ENCODE measurements at regions not wholly inside any gene's neighbourhood (a gene's known extent, or its start where the extent isn't known, plus 50 kb on each side); places are given as distances from the start of the nearest gene placed in this dataset.

DNA sequence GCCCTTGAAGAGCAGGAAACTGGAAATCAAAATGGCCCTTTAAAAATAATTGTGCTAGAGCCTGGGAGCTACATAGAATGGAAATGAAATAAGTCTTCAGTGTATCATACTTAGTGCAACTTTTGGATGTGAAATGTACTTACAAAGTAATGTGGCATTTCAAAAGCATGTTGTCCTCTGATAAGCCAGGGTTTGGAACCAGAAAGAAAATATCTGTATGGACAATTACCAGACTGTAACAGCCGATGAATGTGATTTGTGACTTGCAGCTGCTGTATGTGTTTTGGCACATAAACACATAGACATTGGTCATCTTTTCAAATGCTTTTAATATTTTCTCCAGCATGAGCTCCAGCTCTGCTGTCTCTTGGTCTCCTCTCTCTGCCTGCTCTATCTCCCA, 546.4 kb downstream of the OMA1 start:
- TF ChIP-seq, protein P1, sequence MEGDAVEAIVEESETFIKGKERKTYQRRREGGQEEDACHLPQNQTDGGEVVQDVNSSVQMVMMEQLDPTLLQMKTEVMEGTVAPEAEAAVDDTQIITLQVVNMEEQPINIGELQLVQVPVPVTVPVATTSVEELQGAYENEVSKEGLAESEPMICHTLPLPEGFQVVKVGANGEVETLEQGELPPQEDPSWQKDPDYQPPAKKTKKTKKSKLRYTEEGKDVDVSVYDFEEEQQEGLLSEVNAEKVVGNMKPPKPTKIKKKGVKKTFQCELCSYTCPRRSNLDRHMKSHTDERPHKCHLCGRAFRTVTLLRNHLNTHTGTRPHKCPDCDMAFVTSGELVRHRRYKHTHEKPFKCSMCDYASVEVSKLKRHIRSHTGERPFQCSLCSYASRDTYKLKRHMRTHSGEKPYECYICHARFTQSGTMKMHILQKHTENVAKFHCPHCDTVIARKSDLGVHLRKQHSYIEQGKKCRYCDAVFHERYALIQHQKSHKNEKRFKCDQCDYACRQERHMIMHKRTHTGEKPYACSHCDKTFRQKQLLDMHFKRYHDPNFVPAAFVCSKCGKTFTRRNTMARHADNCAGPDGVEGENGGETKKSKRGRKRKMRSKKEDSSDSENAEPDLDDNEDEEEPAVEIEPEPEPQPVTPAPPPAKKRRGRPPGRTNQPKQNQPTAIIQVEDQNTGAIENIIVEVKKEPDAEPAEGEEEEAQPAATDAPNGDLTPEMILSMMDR (IDR thresholded peaks at IDR 0.05), result no peak
- TF ChIP-seq EZH2phosphoT487 (IDR thresholded peaks at IDR 0.05), result no peak
- no peak for TF ChIP-seq EZH2 (IDR thresholded peaks at IDR 0.05)
- Histone ChIP-seq H3K79me2 (ENCODE audit: low read depth) (no peaks in the 10 kb centered on the region), H3K36me3 (no peaks in the 10 kb centered on the region), H3F3A (ENCODE audit: low read depth) (peaks cover 8% of the 10 kb centered on the region), H3K9ac (no peak overlapping the region), H3K4me2 (no peak overlapping the region), H3K27ac (no peak overlapping the region), H3K27me3 (no peaks in the 10 kb centered on the region), H3K9me3 (ENCODE audit: low read depth) (no peaks in the 10 kb centered on the region), H3K4me1 (peaks cover 13% of the 10 kb centered on the region), H4K20me1 (ENCODE audit: low read depth) (no peaks in the 10 kb centered on the region), H3K4me3 (no peak overlapping the region), H2AFZ (replicated peaks) (no peak overlapping the region)
- H3K27me3 Mint-ChIP-seq (ENCODE audit: insufficient read depth, low read depth), result peaks cover 2% of the 10 kb centered on the region
- peaks cover 7% of the 10 kb centered on the region for H3K9me3 Mint-ChIP-seq
- peaks cover 5% of the 10 kb centered on the region for H3K4me1 Mint-ChIP-seq
- H3K36me3 Mint-ChIP-seq, result peaks cover 2% of the 10 kb centered on the region
- no peak for DNase-seq (ENCODE audit: low spot score)
- H3K4me3 Mint-ChIP-seq, result no peak overlapping the region
- no peak overlapping the region for H3K27ac Mint-ChIP-seq

DNA sequence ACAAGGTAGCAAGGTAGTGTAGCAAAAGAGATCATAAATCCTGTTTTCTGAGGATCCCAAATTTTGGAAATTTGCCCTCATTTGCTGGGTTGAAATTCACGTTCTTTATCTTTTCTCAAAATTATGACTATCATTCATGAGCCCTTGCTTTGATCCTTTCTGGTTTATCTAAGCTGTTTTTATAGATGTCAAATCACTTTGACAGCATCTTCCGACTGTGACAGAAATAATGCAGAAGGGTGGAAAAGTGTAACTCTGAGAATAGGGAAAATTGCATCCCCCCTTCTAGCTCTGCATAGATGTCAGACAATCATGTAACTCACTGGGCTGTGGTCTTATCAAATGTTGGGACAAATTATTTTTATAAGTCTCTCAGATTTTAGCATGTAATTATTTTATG, 550.1 kb downstream of the OMA1 start:
- Mint-ChIP-seq H3K9me3 (peaks cover 7% of the 10 kb centered on the region), H3K4me1 (no peaks in the 10 kb centered on the region), H3K36me3 (peaks cover 2% of the 10 kb centered on the region), H3K4me3 (no peak overlapping the region), H3K27ac (no peak overlapping the region), H3K27me3 (ENCODE audit: insufficient read depth, low read depth) (no peaks in the 10 kb centered on the region)
- no peak overlapping the region for H3K27ac ChIP-seq
- no peaks in the 10 kb centered on the region for H3K36me3 ChIP-seq
- H3K4me3 ChIP-seq, result no peak overlapping the region
- no peaks in the 10 kb centered on the region for H3K4me1 ChIP-seq
- TF ChIP-seq EZH2 (IDR thresholded peaks at IDR 0.05) (no peak), EZH2phosphoT487 (IDR thresholded peaks at IDR 0.05) (no peak)
- TF ChIP-seq, protein P1 (IDR thresholded peaks at IDR 0.05), result no peak
- H3K79me2 ChIP-seq (ENCODE audit: low read depth), result no peaks in the 10 kb centered on the region
- no peak overlapping the region for H2AFZ ChIP-seq (replicated peaks)
- DNase-seq (ENCODE audit: low spot score), result no peak
- no peaks in the 10 kb centered on the region for H3K27me3 ChIP-seq
- no peaks in the 10 kb centered on the region for H3K9me3 ChIP-seq (ENCODE audit: low read depth)
- H3F3A ChIP-seq (ENCODE audit: low read depth), result peaks cover under 1% of the 10 kb centered on the region
- no peaks in the 10 kb centered on the region for H4K20me1 ChIP-seq (ENCODE audit: low read depth)
- H3K4me2 ChIP-seq, result no peak overlapping the region
- no peak overlapping the region for H3K9ac ChIP-seq

- H3K4me1 Mint-ChIP-seq, result peaks cover 10% of the 10 kb centered on the region
- Histone ChIP-seq H3K9me3 (ENCODE audit: low read depth) (no peaks in the 10 kb centered on the region), H3K36me3 (no peaks in the 10 kb centered on the region), H3K27ac (no peak overlapping the region), H3F3A (ENCODE audit: low read depth) (no peaks in the 10 kb centered on the region), H3K4me2 (no peak overlapping the region), H3K4me3 (no peak overlapping the region), H2AFZ (replicated peaks) (no peak overlapping the region), H3K4me1 (peaks cover 11% of the 10 kb centered on the region), H3K9ac (no peak overlapping the region), H3K79me2 (ENCODE audit: low read depth) (no peaks in the 10 kb centered on the region), H3K27me3 (no peaks in the 10 kb centered on the region), H4K20me1 (ENCODE audit: low read depth) (no peaks in the 10 kb centered on the region)
- H3K4me3 Mint-ChIP-seq, result no peak overlapping the region
- H3K9me3 Mint-ChIP-seq, result no peaks in the 10 kb centered on the region
- H3K36me3 Mint-ChIP-seq, result no peaks in the 10 kb centered on the region
- H3K27ac Mint-ChIP-seq, result no peak overlapping the region
- DNase-seq (ENCODE audit: low spot score), result no peak
- TF ChIP-seq, protein P1 (IDR thresholded peaks at IDR 0.05), result no peak
- TF ChIP-seq EZH2 (IDR thresholded peaks at IDR 0.05) (no peak), EZH2phosphoT487 (IDR thresholded peaks at IDR 0.05) (no peak)
- no peaks in the 10 kb centered on the region for H3K27me3 Mint-ChIP-seq (ENCODE audit: insufficient read depth, low read depth)
These were observed 555.2 kb downstream of the OMA1 start for GRCh38 chr1:57991289-57991688.

All from neural progenitor cell (in vitro differentiated cells).